DND-41 (cell line): ENCODE measurements at regions not wholly inside any gene's neighbourhood (a gene's known extent, or its start where the extent isn't known, plus 50 kb on each side); places are given as distances from the start of the nearest gene placed in this dataset.

Source experiments
- EZH2 ChIP-seq: IDR thresholded peaks from 3 replicates; pipeline ENCODE4 v1.6.1; 2012; ENCODE audit warnings: borderline replicate concordance, low read depth, mild to moderate bottlenecking, moderate library complexity, low read length, inconsistent platforms; ENCODE audit not compliant: severe bottlenecking
- TF ChIP-seq, protein P1 (sequence below): IDR thresholded peaks from 2 replicates; pipeline ENCODE4 v1.5.1; 2012; ENCODE audit warnings: borderline replicate concordance, low read length, moderate library complexity, mild to moderate bottlenecking; ENCODE audit not compliant: poor library complexity, severe bottlenecking; ENCODE audit errors: extremely low read depth

DNA sequence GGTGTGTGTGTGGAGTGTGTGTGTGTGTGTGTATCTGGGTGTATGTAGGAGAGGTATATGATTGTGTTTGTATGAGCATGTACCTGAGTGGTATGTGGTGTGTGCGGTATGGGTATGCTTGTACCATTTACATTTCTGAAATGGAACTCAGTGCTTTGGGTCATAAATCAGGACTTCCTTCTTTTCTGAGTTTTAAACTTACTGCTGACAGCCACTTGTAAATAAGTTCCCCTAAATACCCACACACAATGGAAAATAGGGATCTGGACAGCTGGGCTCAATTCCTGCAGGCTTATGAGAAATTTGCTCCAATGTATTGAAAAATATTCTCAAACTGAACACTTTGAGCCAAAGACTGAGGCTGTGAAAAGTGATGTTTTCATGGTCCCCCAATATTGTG lies 293.6 kb downstream of the HLX start:
- TF ChIP-seq, protein P1, sequence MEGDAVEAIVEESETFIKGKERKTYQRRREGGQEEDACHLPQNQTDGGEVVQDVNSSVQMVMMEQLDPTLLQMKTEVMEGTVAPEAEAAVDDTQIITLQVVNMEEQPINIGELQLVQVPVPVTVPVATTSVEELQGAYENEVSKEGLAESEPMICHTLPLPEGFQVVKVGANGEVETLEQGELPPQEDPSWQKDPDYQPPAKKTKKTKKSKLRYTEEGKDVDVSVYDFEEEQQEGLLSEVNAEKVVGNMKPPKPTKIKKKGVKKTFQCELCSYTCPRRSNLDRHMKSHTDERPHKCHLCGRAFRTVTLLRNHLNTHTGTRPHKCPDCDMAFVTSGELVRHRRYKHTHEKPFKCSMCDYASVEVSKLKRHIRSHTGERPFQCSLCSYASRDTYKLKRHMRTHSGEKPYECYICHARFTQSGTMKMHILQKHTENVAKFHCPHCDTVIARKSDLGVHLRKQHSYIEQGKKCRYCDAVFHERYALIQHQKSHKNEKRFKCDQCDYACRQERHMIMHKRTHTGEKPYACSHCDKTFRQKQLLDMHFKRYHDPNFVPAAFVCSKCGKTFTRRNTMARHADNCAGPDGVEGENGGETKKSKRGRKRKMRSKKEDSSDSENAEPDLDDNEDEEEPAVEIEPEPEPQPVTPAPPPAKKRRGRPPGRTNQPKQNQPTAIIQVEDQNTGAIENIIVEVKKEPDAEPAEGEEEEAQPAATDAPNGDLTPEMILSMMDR: no peak
- TF ChIP-seq EZH2: no peak
